ENCODE measurements at regions not wholly inside any gene's neighbourhood (a gene's known extent, or its start where the extent isn't known, plus 50 kb on each side); places are given as distances from the start of the nearest gene placed in this dataset.

DNA sequence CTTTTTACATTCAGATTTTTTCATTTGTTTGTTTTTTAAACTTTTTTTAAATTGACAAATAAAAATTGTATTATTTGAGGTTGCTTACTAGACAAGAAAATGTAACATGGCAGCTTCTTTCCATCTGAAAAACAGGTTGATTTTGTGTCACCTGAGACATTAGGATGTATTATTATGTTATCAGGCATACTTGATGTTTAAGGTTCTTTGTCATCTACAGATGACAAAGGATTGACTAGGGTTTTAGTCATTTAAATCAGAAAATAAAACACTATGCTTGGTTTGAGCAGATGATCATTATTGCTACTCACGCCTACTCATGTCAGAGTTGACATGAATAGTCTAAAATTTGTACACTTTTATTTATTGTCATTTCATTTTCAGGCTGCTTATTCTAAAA is 1494.5 kb downstream of the SLITRK5 start:
- TF ChIP-seq, protein P1, sequence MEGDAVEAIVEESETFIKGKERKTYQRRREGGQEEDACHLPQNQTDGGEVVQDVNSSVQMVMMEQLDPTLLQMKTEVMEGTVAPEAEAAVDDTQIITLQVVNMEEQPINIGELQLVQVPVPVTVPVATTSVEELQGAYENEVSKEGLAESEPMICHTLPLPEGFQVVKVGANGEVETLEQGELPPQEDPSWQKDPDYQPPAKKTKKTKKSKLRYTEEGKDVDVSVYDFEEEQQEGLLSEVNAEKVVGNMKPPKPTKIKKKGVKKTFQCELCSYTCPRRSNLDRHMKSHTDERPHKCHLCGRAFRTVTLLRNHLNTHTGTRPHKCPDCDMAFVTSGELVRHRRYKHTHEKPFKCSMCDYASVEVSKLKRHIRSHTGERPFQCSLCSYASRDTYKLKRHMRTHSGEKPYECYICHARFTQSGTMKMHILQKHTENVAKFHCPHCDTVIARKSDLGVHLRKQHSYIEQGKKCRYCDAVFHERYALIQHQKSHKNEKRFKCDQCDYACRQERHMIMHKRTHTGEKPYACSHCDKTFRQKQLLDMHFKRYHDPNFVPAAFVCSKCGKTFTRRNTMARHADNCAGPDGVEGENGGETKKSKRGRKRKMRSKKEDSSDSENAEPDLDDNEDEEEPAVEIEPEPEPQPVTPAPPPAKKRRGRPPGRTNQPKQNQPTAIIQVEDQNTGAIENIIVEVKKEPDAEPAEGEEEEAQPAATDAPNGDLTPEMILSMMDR (IDR thresholded peaks at IDR 0.05), result no peak
- no peak for TF ChIP-seq POLR2A (IDR thresholded peaks at IDR 0.05)
